ENCODE measurements at regions not wholly inside any gene's neighbourhood (a gene's known extent, or its start where the extent isn't known, plus 50 kb on each side); places are given as distances from the start of the nearest gene placed in this dataset.

- Histone ChIP-seq H3K36me3 (ENCODE audit: insufficient read depth) (no peaks in the 10 kb centered on the region), H3K9me2 (ENCODE audit: insufficient read depth) (no peaks in the 10 kb centered on the region), H2AFZ (no peak overlapping the region), H4K20me1 (replicated peaks; ENCODE audit: insufficient read depth) (no peaks in the 10 kb centered on the region), H3K4me2 (no peak overlapping the region), H3K27me3 (ENCODE audit: insufficient read depth) (no peaks in the 10 kb centered on the region), H3F3A (replicated peaks; ENCODE audit: low read depth) (no peaks in the 10 kb centered on the region), H3K27ac (ENCODE audit: low read depth) (no peak overlapping the region), H3K79me2 (replicated peaks; ENCODE audit: insufficient read depth) (no peaks in the 10 kb centered on the region), H3K4me1 (ENCODE audit: insufficient read depth) (no peaks in the 10 kb centered on the region), H3K4me3 (no peak overlapping the region)
- Mint-ChIP-seq H3K27ac (no peak overlapping the region), H3K27me3 (ENCODE audit: insufficient read depth, low read depth, poor library complexity) (no peaks in the 10 kb centered on the region), H3K4me3 (no peak overlapping the region), H3K4me1 (no peaks in the 10 kb centered on the region), H3K36me3 (ENCODE audit: low read depth) (no peaks in the 10 kb centered on the region), H3K9me3 (no peaks in the 10 kb centered on the region)
- DNase-seq (ENCODE audit: low spot score) (no peak), ATAC-seq (no peak)
- TF ChIP-seq ZNF462 (CRISPR knock-in tag; IDR thresholded peaks at IDR 0.05) (no peak), ZNF114 (CRISPR knock-in tag; IDR thresholded peaks at IDR 0.05) (no peak), JUNB (IDR thresholded peaks at IDR 0.05; ENCODE audit: unreplicated experiment) (no peak)
Observed at GRCh38 chr7:124542476-124542875, 223.1 kb downstream of the GPR37 start.

GRCh38 chr7:124536156-124536762 lies 229.3 kb downstream of the GPR37 start:
- Histone ChIP-seq H4K20me1 (replicated peaks; ENCODE audit: insufficient read depth) (no peaks in the 10 kb centered on the region), H3K27ac (ENCODE audit: low read depth) (no peak overlapping the region), H3K4me1 (ENCODE audit: insufficient read depth) (no peaks in the 10 kb centered on the region), H3K79me2 (replicated peaks; ENCODE audit: insufficient read depth) (no peaks in the 10 kb centered on the region), H3K4me2 (no peak overlapping the region), H3K9me2 (ENCODE audit: insufficient read depth) (no peaks in the 10 kb centered on the region), H2AFZ (no peak overlapping the region), H3K27me3 (ENCODE audit: insufficient read depth) (no peaks in the 10 kb centered on the region), H3K4me3 (no peak overlapping the region), H3F3A (replicated peaks; ENCODE audit: low read depth) (no peaks in the 10 kb centered on the region), H3K36me3 (ENCODE audit: insufficient read depth) (no peaks in the 10 kb centered on the region)
- no peak for DNase-seq (ENCODE audit: low spot score)
- no peaks in the 10 kb centered on the region for H3K4me1 Mint-ChIP-seq
- H3K9me3 Mint-ChIP-seq, result no peaks in the 10 kb centered on the region
- H3K36me3 Mint-ChIP-seq (ENCODE audit: low read depth), result no peaks in the 10 kb centered on the region
- ATAC-seq, result no peak
- no peaks in the 10 kb centered on the region for H3K27me3 Mint-ChIP-seq (ENCODE audit: insufficient read depth, low read depth, poor library complexity)
- H3K4me3 Mint-ChIP-seq, result no peak overlapping the region
- no peak overlapping the region; the same call in 1 of the 2 replicates for H3K27ac Mint-ChIP-seq
- TF ChIP-seq ZNF462 (CRISPR knock-in tag; IDR thresholded peaks at IDR 0.05) (no peak), NANOG (IDR thresholded peaks at IDR 0.05; ENCODE audit: borderline replicate concordance) (no peak), EZH2 (IDR thresholded peaks at IDR 0.05; ENCODE audit: low read depth, unreplicated experiment) (no peak), STAT1 (IDR thresholded peaks at IDR 0.05; ENCODE audit: unreplicated experiment) (no peak), CREB1 (CRISPR knock-in tag; IDR thresholded peaks at IDR 0.05; ENCODE audit: low read depth) (no peak), ZNF114 (CRISPR knock-in tag; IDR thresholded peaks at IDR 0.05) (no peak)

All from GM23338 (cell line).